GM10266 (cell line): ENCODE measurements at regions not wholly inside any gene's neighbourhood (a gene's known extent, or its start where the extent isn't known, plus 50 kb on each side); places are given as distances from the start of the nearest gene placed in this dataset.

ENCODE experiments used
- DNase-seq: peaks from one replicate; pipeline ENCODE4 v3.0.0; 2012; ENCODE audit errors: extremely low spot score
- CTCF ChIP-seq: IDR thresholded peaks from 2 replicates; pipeline ENCODE4 v1.5.1; 2012; ENCODE audit warnings: mild to moderate bottlenecking, low read depth; ENCODE audit not compliant: control insufficient read depth, insufficient read depth; ENCODE audit errors: missing control alignments

GRCh38 chr10:70950801-70951200 is 62.4 kb upstream of the PCBD1 start:
- TF ChIP-seq CTCF: no peak
- no peak for DNase-seq

- no peak for DNase-seq
- no peak for TF ChIP-seq CTCF
These were observed 64.0 kb upstream of the PCBD1 start for GRCh38 chr10:70952401-70952800.

- TF ChIP-seq CTCF: no peak
These were observed 64.6 kb upstream of the PCBD1 start for GRCh38 chr10:70952921-70953320.

GRCh38 chr10:70954381-70955176 is 66.2 kb upstream of the PCBD1 start:
- TF ChIP-seq CTCF: no peak
- DNase-seq: no peak

More at GRCh38 chr10:70952921-70953320, 64.6 kb upstream of the PCBD1 start:
- no peak for DNase-seq

GRCh38 chr10:70956029-70956759 is 67.8 kb upstream of the PCBD1 start:
- TF ChIP-seq CTCF: no peak
- DNase-seq: no peak

GRCh38 chr10:70958396-70958795 is 70.0 kb upstream of the PCBD1 start:
- no peak for TF ChIP-seq CTCF
- DNase-seq: no peak

GRCh38 chr10:70960316-70960715 is 72.0 kb upstream of the PCBD1 start:
- TF ChIP-seq CTCF: no peak
- DNase-seq: no peak
